Memory B cell (primary cell): ENCODE measurements at regions not wholly inside any gene's neighbourhood (a gene's known extent, or its start where the extent isn't known, plus 50 kb on each side); places are given as distances from the start of the nearest gene placed in this dataset.

Experiments
- ATAC-seq: fragments of 150-1000 bp; cut with Tn5 transposase; 2 replicates; pipeline ENCODE4 v1.10.0; 2021; ENCODE audit warnings: low read depth, mild to moderate bottlenecking, moderate library complexity
- DNase-seq, 2 donors: peaks; one replicate each; pipeline ENCODE4 v3.0.0; 2022; ENCODE audit warnings: low spot score in 2 of 2
- H3K27ac Mint-ChIP-seq: one replicate; pipeline ENCODE4 v1.8.0; 2022; ENCODE audit warnings: mild to moderate bottlenecking, moderate library complexity, mixed read lengths
- H3K27me3 Mint-ChIP-seq: one replicate; pipeline ENCODE4 v1.8.0; 2022; ENCODE audit warnings: mixed read lengths
- H3K36me3 Mint-ChIP-seq: one replicate; pipeline ENCODE4 v1.8.0; 2022; ENCODE audit warnings: mild to moderate bottlenecking, mixed read lengths
- H3K4me1 Mint-ChIP-seq: one replicate; pipeline ENCODE4 v1.8.0; 2022; ENCODE audit warnings: mixed read lengths
- H3K4me3 Mint-ChIP-seq: one replicate; pipeline ENCODE4 v1.8.0; 2022; ENCODE audit warnings: mild to moderate bottlenecking, moderate library complexity, mixed read lengths
- H3K9me3 Mint-ChIP-seq: one replicate; pipeline ENCODE4 v1.8.0; 2022; ENCODE audit warnings: mixed read lengths

DNA sequence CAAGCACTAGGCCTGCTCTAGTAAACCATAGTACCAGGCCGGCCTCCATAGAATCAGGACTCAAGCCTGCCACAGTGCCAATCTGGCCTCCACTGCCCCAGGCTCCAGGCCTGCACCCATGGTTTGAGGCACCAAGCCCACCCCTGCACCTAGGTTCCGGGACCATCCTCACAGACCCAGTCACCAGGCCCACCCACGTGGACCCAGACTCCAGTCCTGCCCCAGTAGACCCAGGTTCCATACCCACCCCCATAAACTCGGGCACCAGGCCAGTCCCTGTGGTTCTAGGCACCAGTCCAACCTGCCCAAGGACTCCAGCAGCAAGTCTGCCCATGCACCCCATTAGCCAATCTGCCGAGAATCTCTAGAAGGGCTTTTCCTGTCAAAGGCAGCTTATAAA, 501.8 kb upstream of the TMPO start:
- ATAC-seq (no peak), DNase-seq (no peak)
- Mint-ChIP-seq H3K27me3 (no peaks in the 10 kb centered on the region), H3K4me3 (no peak overlapping the region), H3K4me1 (no peaks in the 10 kb centered on the region), H3K27ac (no peak overlapping the region), H3K9me3 (peaks cover 9% of the 10 kb centered on the region), H3K36me3 (no peaks in the 10 kb centered on the region)

DNA sequence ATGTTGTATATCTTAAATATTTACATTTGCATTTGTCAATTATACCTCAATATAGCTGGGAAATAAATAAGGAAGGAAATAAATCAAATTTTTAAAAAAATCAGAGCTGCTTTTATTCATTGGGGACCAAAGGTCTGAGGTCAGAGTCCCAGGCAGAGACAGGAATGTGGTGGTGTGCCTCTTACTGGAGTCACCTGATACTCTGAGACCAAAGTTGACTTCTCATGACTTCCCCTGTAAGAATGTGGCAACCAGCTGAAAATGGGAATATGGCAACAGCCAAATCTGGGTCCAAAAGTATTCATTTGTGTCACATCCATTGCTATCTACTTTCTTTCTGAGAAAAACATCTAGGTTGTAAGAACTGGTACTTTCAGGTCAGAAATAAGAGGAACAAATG, 496.6 kb upstream of the TMPO start:
- Mint-ChIP-seq H3K36me3 (no peaks in the 10 kb centered on the region), H3K4me3 (no peak overlapping the region), H3K9me3 (peaks cover 12% of the 10 kb centered on the region), H3K27ac (no peak overlapping the region), H3K27me3 (no peaks in the 10 kb centered on the region), H3K4me1 (no peaks in the 10 kb centered on the region)
- ATAC-seq (no peak), DNase-seq (no peak)

DNA sequence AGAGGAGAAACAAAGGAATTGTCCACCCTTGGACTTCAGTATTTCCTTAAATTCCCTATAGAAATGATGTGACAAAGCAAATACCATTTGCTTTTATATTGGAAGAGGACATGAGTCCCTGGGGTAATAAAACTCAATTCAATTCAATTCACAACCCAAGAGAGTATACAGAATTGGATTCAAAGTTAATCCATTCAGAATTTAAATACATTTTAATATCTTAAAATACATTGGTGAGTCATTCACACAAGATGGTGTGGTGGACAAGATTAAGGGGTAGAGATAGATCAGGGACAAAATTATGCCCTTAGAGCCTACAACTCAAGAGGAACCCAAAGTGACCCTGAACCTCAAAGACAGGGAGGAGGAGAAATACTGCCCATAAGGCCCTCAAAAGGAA, 495.0 kb upstream of the TMPO start:
- H3K27ac Mint-ChIP-seq, result no peak overlapping the region
- H3K36me3 Mint-ChIP-seq, result no peaks in the 10 kb centered on the region
- peaks cover 15% of the 10 kb centered on the region for H3K9me3 Mint-ChIP-seq
- no peaks in the 10 kb centered on the region for H3K27me3 Mint-ChIP-seq
- no peaks in the 10 kb centered on the region for H3K4me1 Mint-ChIP-seq
- no peak for ATAC-seq
- no peak for DNase-seq
- no peak overlapping the region for H3K4me3 Mint-ChIP-seq

DNA sequence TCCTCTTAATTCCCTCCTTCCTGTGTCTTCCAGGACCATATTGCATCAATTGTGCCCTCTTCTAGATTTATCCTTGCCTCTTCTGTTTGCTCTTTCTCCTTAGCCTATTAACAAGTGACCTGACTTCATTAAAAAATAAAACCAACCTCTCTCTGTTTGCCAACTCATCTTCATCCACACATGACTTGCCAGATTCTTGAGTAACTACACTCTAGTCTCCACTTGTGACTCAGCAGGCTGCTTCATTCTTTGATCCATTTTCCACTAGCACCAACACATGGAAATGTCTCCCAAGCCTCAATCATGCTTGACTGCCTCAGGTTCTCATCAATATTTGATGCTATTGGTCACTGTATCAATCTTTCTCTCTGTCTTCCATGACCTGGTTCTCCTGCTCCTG, 492.4 kb upstream of the TMPO start:
- H3K36me3 Mint-ChIP-seq, result no peaks in the 10 kb centered on the region
- H3K9me3 Mint-ChIP-seq, result peaks cover 9% of the 10 kb centered on the region
- ATAC-seq (no peak), DNase-seq (no peak)
- H3K27me3 Mint-ChIP-seq, result no peaks in the 10 kb centered on the region
- H3K4me3 Mint-ChIP-seq, result no peak overlapping the region
- H3K27ac Mint-ChIP-seq, result no peak overlapping the region
- no peaks in the 10 kb centered on the region for H3K4me1 Mint-ChIP-seq

DNA sequence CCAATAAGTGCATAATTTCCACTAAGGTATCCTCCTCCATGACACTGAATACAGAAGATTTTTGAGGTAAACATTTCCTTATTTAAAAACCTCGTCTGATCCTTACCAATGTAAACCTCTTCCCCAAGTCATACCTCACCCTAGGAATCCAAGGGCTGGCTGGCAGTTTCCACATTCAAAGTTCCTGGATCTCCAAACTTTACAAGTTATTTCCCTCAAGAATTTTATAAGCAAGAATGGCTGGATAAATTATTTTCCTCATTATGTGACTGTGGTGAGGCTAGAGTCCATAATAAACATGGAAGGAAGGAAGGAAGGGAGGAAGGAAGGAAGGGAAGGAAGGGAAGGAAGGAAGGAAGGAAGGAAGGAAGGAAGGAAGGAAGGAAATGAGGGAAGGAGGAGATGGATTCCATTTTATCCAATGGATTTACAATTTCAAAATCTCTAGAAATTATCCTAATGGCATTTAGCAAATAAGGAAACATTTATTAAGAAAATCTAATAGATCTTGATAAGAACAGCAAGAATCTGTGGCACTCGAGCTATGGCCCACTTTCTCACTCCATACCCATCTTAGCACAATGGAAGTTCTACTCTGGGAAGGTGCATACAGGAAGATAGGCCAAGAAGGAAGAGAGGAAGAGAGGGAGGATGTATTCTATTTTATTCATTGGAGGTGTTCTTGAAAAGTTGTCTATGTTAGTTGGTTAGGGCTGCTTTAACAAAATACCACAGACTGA, 477.8 kb upstream of the TMPO start:
- no peaks in the 10 kb centered on the region for H3K4me1 Mint-ChIP-seq
- H3K9me3 Mint-ChIP-seq, result peaks cover 5% of the 10 kb centered on the region
- DNase-seq, result no peak

DNA sequence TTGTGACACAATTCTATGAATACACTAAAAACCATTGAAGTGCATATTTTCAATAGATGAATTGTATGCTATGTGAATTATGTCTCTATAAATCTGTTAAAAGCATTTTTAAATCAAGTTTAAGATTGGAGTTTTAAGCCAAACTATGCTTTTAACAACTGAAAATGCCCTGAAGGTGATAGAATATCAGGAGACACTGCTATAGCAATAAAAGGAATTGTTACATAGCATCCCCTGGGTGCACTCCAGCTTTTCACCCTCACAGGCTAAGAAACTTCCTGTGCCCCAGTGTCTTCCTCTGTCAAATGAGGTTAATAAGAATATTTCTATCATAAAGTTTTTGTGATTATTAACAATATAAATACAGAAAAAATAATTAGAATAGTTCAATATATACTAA, 472.7 kb upstream of the TMPO start:
- H3K4me3 Mint-ChIP-seq, result no peak overlapping the region
- no peak for DNase-seq
- ATAC-seq, result no peak
- H3K4me1 Mint-ChIP-seq, result no peaks in the 10 kb centered on the region
- H3K9me3 Mint-ChIP-seq, result peaks cover 2% of the 10 kb centered on the region
- H3K27ac Mint-ChIP-seq, result no peak overlapping the region
- H3K27me3 Mint-ChIP-seq, result no peaks in the 10 kb centered on the region
- no peaks in the 10 kb centered on the region for H3K36me3 Mint-ChIP-seq

More for the DNA sequence above, 477.8 kb upstream of the TMPO start:
- H3K27me3 Mint-ChIP-seq, result peaks cover 1% of the 10 kb centered on the region
- no peak overlapping the region for H3K27ac Mint-ChIP-seq
- H3K36me3 Mint-ChIP-seq, result no peaks in the 10 kb centered on the region
- no peak overlapping the region for H3K4me3 Mint-ChIP-seq
- no peak for ATAC-seq

DNA sequence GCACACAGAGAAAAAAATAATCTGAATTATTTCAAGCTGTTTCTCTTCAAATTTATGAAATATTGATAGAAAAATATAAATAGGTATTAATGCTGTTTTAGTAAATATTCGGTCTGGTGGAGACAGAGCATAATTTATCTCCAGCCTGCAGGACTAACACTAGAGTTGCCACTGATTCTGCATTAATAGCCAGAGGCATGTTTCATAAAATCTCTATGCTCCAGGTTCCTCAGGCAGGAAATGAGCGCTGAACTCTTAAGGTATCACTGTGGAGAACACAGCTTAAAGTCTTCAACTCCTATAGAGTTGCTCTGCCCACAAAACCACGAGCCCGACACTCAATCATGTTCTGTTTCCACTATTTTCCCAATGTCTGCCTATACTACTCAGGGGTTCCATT, 470.0 kb upstream of the TMPO start:
- Mint-ChIP-seq H3K27ac (no peak overlapping the region), H3K4me1 (no peaks in the 10 kb centered on the region), H3K4me3 (no peak overlapping the region), H3K36me3 (peaks cover 1% of the 10 kb centered on the region), H3K9me3 (peaks cover 4% of the 10 kb centered on the region), H3K27me3 (peaks cover 3% of the 10 kb centered on the region)
- no peak for ATAC-seq
- DNase-seq, result no peak

DNA sequence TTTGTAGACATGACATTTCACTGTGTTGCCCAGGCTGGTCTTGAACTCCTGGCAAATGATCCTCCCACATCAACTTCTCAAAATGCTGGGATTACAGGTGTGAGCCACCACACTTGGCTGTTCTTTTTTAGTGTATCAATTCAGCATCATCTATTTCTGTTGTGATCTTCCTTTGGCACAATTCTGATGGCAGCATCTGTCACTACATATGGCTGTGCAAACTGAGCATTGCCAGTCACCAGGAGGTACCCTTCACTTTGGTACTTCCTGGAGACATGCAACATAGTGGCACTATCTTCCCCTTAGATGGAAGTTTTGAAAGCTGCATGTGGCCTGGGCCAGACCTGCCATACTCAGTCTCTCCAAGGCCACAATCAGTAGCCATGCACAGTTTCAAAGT, 467.1 kb upstream of the TMPO start:
- no peak for ATAC-seq
- Mint-ChIP-seq H3K27ac (no peak overlapping the region), H3K4me3 (no peak overlapping the region), H3K9me3 (peaks cover 4% of the 10 kb centered on the region), H3K27me3 (peaks cover 3% of the 10 kb centered on the region), H3K36me3 (peaks cover 1% of the 10 kb centered on the region), H3K4me1 (no peaks in the 10 kb centered on the region)
- no peak for DNase-seq

DNA sequence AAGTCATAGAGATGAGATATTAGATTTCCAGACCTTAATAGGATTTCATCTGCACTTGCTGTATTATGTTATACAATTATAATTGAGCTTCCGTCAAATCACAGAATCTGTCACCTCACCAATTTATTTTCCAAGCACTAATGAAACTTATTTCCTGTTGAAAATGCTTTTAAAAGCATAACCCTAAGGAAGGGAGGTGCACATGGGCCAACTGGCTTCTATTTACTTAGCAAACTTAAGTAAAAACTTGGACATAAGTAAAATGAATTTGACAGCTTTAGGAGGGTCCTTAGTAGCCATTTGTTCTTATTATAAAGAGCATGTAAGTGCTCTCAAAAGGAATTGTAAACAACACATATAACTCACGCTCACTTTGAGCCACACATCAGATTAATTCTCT, 462.2 kb upstream of the TMPO start:
- peaks cover 3% of the 10 kb centered on the region for H3K27me3 Mint-ChIP-seq
- DNase-seq (no peak), ATAC-seq (no peak)
- H3K4me1 Mint-ChIP-seq, result no peaks in the 10 kb centered on the region
- peaks cover 1% of the 10 kb centered on the region for H3K36me3 Mint-ChIP-seq
- H3K9me3 Mint-ChIP-seq, result peaks cover 4% of the 10 kb centered on the region
- H3K27ac Mint-ChIP-seq, result no peak overlapping the region
- no peak overlapping the region for H3K4me3 Mint-ChIP-seq

DNA sequence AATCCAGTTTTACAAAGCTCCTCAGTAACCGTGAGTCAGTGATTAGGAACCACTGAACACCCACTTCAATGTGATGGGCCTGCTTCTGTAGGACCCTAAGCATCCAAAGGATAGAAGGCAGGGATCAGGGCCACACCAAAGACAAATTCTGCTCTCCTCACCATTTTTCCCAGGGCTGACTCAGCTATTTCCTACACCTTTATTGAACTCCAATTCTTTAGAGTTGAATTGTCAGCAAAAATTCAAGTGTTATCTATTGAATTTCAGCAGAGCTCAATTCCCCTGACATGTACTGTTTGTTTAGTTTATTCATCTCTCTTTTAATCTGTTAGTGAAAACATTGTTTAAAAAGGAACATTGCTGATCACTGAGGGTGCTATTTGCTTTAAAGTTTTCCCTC, 457.7 kb upstream of the TMPO start:
- Mint-ChIP-seq H3K36me3 (no peaks in the 10 kb centered on the region), H3K4me1 (no peaks in the 10 kb centered on the region), H3K27ac (no peak overlapping the region), H3K27me3 (no peaks in the 10 kb centered on the region), H3K4me3 (no peak overlapping the region), H3K9me3 (no peaks in the 10 kb centered on the region)
- DNase-seq (no peak), ATAC-seq (no peak)

DNA sequence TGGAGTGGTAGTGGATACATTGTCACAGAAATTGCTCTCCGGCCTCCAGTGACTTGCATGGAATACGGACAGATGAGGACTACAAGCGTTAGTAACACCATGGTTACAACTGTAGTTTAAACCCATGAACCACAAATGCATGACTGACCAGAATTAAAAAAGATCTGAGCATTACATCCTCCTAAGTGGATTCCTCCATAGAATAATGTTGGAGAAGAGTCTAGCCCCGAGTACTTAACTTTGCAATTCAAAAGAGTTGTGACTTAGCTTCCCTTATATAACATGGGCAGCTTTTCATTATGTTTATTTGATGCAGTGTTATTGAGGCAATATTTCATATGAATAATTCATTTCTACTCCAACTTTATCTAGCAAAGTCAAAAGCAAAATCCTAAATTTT, 457.2 kb upstream of the TMPO start:
- H3K4me3 Mint-ChIP-seq, result no peak overlapping the region
- H3K9me3 Mint-ChIP-seq, result no peaks in the 10 kb centered on the region
- DNase-seq (no peak), ATAC-seq (no peak)
- no peaks in the 10 kb centered on the region for H3K4me1 Mint-ChIP-seq
- no peaks in the 10 kb centered on the region for H3K36me3 Mint-ChIP-seq
- no peaks in the 10 kb centered on the region for H3K27me3 Mint-ChIP-seq
- no peak overlapping the region for H3K27ac Mint-ChIP-seq

DNA sequence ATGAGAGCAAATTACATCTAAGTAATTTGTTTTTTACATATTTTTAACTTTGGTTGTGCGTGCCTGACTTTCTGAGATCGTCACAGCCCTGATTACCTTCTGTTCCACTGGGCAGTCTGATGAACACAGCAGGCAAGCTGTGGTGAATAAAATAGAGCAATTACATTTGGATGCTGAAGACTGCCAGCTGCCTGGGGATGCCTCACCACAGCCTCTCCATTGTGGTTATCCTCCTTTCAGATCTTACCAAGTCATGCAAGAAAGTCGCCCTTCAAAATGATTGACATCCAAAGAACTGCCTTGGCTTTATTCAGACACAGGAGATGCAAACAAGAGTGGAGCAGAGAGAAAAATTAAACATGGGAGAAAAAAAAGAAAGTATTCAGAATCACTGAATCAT, 456.6 kb upstream of the TMPO start:
- Mint-ChIP-seq H3K4me3 (no peak overlapping the region), H3K27ac (no peak overlapping the region), H3K4me1 (no peaks in the 10 kb centered on the region), H3K27me3 (no peaks in the 10 kb centered on the region), H3K9me3 (no peaks in the 10 kb centered on the region), H3K36me3 (no peaks in the 10 kb centered on the region)
- DNase-seq, result no peak
- ATAC-seq, result no peak

DNA sequence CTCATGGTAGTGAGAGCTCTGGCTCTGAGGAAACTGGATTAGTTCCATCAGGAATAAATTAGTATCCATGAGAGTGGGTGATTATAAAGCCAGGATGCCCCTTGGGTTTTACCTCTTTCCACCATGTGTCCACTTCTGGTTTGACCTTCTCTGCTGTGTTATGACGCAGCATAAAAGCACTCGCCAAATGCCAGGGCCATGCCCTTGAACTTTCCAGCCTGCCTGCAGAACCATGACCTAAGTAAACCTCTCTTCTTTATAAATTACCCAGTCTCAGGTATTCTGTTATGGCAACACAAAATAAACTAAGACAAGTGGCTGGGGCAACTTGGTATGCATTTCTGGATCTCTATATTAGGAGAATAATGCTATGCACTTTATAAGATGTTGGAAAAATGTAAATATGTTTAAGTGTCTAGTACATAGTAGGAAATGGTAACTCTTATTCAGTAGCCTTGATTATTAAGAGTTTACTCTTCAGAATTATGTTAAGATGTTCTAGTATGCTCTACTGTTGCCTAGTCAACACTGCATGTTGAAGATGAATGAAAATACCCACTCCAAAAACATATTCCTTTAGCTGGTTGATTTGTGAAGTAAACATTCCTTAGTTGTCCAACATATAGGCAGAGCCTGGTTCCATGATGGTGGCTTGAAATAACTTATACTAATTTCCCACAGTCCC, 455.6 kb upstream of the TMPO start:
- Mint-ChIP-seq H3K36me3 (no peaks in the 10 kb centered on the region), H3K27ac (no peak overlapping the region), H3K27me3 (no peaks in the 10 kb centered on the region), H3K4me3 (no peak overlapping the region), H3K9me3 (no peaks in the 10 kb centered on the region), H3K4me1 (no peaks in the 10 kb centered on the region)
- ATAC-seq (no peak), DNase-seq (no peak)

DNA sequence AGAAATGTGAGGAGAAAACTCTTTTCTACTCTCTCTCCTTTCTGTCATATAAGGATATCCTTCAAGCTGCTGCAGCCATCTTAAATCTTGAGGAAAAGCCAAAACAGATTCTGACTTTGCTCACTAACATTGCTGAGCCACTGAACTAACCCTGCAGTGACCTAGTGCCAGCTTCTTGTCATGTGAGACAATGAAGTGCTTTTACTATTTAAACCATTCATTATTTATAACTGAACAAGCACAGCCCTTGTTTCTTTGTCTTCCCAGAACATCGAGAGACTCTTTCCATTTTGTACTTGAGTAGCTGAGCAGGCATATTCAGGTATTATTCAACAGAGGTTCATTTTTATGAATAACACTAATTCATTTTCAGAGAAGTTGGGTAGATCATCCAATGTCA, 455.0 kb upstream of the TMPO start:
- H3K36me3 Mint-ChIP-seq, result no peaks in the 10 kb centered on the region
- no peak for DNase-seq
- no peak overlapping the region for H3K27ac Mint-ChIP-seq
- no peaks in the 10 kb centered on the region for H3K4me1 Mint-ChIP-seq
- H3K9me3 Mint-ChIP-seq, result no peaks in the 10 kb centered on the region
- no peak overlapping the region for H3K4me3 Mint-ChIP-seq
- no peaks in the 10 kb centered on the region for H3K27me3 Mint-ChIP-seq
- no peak for ATAC-seq
